ENCODE measurements at regions not wholly inside any gene's neighbourhood (a gene's known extent, or its start where the extent isn't known, plus 50 kb on each side); places are given as distances from the start of the nearest gene placed in this dataset.

- peak; percentile 54 for DNase-seq (ENCODE audit: low read depth)
Observed at GRCh38 chr13:30107521-30108136, 199.7 kb downstream of the KATNAL1 start.

GRCh38 chr13:30107121-30107520, 200.2 kb downstream of the KATNAL1 start:
- no peak for DNase-seq (ENCODE audit: low read depth)

- no peak for DNase-seq (ENCODE audit: low read depth)
Observed at GRCh38 chr13:30105381-30105780, 202.0 kb downstream of the KATNAL1 start.

GRCh38 chr13:30103161-30103840, 204.1 kb downstream of the KATNAL1 start:
- no peak for DNase-seq (ENCODE audit: low read depth)

- no peak for DNase-seq (ENCODE audit: low read depth)
Observed at GRCh38 chr13:30100226-30100625, 207.1 kb downstream of the KATNAL1 start.

GRCh38 chr13:30097701-30098100, 209.7 kb downstream of the KATNAL1 start:
- no peak for DNase-seq (ENCODE audit: low read depth)

GRCh38 chr13:30097089-30097488, 210.3 kb downstream of the KATNAL1 start:
- no peak for DNase-seq (ENCODE audit: low read depth)

- DNase-seq (ENCODE audit: low read depth): no peak
Observed at GRCh38 chr13:30094015-30094414, 213.3 kb downstream of the KATNAL1 start.

GRCh38 chr13:30093236-30093635, 214.1 kb downstream of the KATNAL1 start:
- no peak for DNase-seq (ENCODE audit: low read depth)

GRCh38 chr13:30091691-30092090, 215.7 kb downstream of the KATNAL1 start:
- no peak for DNase-seq (ENCODE audit: low read depth)

- no peak for DNase-seq (ENCODE audit: low read depth)
Observed at GRCh38 chr13:30091035-30091434, 216.3 kb downstream of the KATNAL1 start.

GRCh38 chr13:30088312-30088855, 219.0 kb downstream of the KATNAL1 start:
- no peak for DNase-seq (ENCODE audit: low read depth)

- DNase-seq (ENCODE audit: low read depth): no peak
Observed at GRCh38 chr13:30085087-30085486, 222.3 kb downstream of the KATNAL1 start.

- no peak for DNase-seq (ENCODE audit: low read depth)
Observed at GRCh38 chr13:30082391-30082790, 225.0 kb downstream of the KATNAL1 start.

GRCh38 chr13:30081331-30081730, 226.0 kb downstream of the KATNAL1 start:
- DNase-seq (ENCODE audit: low read depth): no peak

GRCh38 chr13:30079501-30079900, 227.8 kb downstream of the KATNAL1 start:
- DNase-seq (ENCODE audit: low read depth): no peak

GRCh38 chr13:30078059-30078458, 227.6 kb upstream of the UBL3 start:
- no peak for DNase-seq (ENCODE audit: low read depth)

GRCh38 chr13:30077240-30077735, 226.9 kb upstream of the UBL3 start:
- DNase-seq (ENCODE audit: low read depth): no peak

GRCh38 chr13:30074955-30075614, 224.7 kb upstream of the UBL3 start:
- DNase-seq (ENCODE audit: low read depth): no peak

- DNase-seq (ENCODE audit: low read depth): no peak
Observed at GRCh38 chr13:30074431-30074830, 224.0 kb upstream of the UBL3 start.

- no peak for DNase-seq (ENCODE audit: low read depth)
Observed at GRCh38 chr13:30072818-30073186, 222.4 kb upstream of the UBL3 start.

GRCh38 chr13:30071969-30072817, 221.8 kb upstream of the UBL3 start:
- peak; percentile 27 for DNase-seq (ENCODE audit: low read depth)
